HG03108 (cell line): ENCODE measurements at regions not wholly inside any gene's neighbourhood (a gene's known extent, or its start where the extent isn't known, plus 50 kb on each side); places are given as distances from the start of the nearest gene placed in this dataset.

Experiments used
- ATAC-seq: cut with Tn5 transposase; IDR thresholded peaks from one replicate; pipeline ENCODE4 v1.9.1; 2021; ENCODE audit warnings: moderate library complexity; ENCODE audit not compliant: unreplicated experiment

DNA sequence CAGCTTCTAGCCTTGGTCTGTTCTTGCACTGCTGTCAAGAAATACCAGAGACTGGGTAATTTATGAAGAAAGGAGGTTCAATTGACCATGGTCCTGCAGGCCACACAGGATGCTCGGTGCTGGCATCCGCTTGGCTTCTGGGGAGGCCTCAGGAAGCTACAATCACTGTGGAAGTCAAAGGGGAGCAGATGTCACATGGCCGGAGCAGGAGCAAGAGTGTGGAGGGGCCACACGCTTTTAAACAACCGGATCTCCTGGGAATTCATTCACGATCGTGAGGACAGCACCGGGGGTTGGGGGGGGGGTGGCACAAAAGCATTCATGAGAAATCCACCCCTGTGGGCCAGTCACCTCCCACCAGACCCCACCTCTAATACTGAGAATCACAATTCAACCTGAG lies 850.4 kb upstream of the SALL3 start:
- no peak for ATAC-seq

DNA sequence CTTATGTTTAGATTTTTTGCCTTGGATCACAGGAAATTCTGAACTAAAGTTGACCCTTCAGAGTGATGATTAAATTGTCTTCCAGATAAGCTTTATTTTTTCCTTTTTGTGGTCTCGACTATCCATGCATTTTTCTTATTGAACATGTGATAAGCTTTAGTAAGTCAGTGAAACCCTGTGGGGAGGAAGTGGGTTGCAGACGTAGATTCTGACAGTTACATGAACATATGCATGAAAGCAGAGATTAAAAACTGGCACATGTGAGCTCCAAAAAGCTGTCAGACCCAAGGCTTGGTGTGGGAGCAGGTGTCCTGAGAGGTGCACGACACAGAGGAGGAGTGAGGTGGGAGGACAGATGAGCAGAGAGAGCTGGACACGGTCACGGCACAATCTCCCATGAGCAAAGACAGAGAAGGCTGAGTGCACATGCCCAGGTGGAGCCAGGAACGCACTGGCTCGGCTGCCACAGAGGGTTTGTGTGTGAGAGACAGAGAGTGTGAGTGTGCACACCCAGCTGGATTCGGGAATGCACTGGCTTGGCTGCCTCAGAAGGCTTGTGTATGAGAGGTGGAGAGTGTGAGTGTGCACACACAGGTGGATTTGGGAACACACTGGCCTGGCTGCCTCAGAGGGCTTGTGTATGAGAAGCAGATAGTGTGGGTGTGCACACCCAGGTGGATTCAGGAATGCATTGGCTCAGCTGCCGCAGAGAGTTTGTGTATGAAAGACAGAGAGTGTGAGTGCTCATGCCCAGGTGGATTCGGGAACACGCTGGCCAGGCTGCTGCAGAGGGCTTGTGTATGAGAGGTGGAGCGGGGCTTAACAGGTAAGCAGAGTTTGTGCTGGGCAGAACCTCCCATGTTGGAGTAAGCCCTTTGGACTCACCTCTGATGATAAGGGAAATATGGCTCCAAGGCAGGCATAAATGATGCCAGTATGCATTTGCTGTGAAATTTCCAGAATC lies 849.1 kb upstream of the SALL3 start:
- ATAC-seq = no peak

DNA sequence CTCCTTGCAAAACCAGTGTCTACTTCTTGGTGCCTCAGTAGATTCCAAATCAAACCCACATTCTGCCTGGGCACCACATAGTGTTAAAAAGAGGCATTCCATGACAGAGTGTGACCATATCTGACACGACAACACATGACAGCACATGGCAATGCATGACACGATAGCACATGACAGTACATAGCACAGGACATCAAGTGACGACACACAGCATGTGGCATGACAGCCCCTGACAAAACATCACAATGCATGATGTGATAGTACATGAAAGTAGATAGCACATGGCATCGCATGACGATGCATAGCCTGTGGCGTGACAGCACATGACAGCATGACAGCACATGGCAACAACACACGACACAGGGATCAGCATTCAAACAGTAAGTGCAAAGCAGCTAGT lies 845.9 kb upstream of the SALL3 start:
- ATAC-seq = no peak

DNA sequence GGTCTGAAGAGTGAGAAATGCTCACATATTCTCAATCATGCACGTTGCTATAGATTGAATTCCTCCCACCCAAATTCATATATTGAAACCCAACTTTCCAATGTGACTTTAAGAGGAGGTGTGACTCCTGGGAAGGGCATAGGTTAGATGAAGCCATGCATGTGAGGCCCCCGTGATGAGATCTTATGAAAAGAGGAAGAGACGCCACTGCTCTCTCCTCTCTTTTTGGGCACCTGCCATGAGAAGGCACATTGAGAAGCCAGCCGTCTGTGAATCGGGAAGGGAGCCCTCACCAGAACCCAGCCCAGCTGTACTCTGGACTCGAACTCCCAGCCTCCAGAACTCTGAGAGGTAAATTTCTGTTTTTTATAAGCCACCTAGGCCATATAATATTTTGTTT lies 842.6 kb upstream of the SALL3 start:
- ATAC-seq = no peak

DNA sequence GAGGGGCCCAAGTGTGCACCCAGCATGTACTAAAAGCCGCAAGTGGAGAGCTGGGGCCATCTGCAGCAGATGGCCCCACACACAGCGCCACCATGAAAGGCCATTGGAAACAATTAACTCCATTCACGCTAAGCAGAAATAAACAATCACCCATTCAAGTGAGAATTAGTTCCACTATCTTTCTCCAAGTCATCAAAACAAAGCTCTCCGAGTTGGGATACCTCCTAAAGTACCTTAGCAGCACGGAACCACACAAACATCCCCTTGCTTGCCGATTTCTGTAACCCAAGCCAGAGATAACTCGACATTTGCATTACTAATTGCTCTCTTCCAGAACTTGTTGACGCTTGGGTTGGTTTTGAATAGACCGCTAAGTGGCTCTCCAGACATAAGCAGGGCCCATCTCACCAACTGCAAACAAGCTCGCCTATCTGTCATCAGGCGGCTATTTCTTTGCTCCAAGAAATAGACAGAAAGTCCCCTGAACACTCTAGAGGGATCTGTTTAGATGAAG lies 840.6 kb upstream of the SALL3 start:
- no peak for ATAC-seq

DNA sequence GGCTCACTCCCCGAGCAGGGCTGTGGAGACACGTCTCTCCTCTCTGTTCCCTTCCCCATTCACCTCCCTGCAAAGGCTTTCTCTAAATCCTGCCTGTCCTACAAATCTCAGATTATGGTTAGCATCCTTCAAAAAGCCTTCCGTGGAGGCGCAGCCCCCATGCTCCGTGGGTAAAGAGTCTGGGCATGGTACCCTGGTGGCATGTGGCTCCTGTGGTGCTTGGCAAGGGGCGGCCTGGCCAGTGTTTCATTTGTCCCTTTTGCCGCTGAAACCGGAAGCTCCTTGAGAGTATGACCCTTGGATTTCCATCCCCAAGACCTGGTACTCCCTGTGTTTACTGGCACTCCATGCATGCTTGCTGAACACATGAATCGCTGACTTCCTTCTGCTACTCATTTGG lies 839.3 kb upstream of the SALL3 start:
- ATAC-seq = no peak

DNA sequence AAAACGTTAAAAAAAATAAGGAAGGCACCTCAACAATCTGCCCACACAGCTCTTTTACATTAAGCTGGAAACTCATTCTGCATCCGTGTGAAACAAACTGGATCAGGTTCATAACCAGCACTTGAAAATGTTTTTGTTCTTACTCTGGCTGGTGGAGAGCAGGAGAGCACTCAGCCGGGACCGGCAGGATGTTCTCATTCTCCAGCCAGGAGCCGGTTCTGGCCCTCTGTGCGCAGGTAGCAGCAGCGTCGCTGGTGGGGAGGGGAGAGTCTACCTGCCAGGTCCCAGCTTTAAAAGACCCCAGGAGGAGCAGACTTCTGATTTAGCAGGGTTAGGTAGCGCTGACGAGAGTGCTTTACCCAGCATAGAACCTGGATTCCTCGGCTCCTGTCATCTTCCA lies 834.9 kb upstream of the SALL3 start:
- no peak for ATAC-seq

DNA sequence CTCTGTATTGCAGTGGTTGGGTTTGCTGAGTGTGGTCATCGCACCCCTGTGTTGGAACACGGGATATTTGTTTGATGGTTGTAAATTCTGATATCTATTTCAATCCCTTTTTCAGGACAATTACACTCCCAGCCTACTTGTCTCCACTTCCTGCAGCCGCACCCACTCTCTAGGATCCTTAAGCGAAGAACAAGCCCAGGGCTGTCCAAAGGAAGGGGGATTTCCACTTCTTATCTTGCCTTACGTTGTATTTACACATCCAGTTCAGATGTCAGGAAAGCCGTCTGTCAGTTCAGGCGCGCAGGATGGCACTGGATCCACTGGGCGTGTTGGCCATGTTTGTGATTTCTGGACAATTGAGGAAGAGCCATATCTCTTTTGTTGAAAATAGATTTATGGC lies 834.5 kb upstream of the SALL3 start:
- ATAC-seq = no peak

DNA sequence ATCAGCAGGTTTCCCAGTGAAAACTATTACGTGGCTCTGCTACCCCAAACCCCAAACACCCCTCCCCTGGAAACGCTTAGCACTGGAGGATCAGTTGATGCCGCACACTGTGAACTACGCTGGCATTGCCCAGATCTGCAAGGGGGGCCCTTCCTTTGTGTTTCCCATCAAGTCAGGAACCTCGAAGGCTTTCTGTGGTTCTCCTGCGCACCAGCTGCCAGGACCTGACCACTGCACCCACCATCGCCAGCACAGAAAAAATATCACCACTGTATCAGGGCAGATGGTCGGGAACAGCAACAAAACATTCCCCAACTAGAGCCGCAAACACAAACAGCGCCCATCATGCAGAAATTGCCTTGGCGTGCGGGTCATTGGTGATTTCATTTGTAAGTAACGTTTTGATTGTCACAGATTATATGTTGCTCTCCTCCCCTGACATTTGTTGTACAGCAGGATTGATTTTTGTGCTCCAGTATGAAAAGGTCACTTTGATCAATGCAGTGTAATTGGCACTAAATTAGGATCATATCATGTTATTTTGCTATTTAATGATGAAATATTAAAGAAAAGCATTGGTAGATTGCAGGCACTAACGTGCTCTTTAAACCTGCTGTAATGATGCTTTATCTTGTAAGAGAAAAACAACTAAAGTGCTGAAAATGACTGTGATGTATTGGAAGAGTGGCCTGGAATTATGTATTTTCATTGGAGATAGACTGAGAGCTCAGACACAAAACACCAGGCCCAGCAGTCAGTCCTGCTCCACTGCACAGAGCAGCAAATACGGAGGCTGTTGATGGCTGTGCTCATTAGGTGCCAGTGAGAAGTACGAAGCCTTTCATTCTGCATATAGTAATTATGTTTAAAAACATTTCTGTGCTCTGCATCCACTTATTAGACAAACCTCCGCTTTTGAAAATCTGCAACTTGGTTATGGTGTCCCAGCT lies 833.2 kb upstream of the SALL3 start:
- ATAC-seq = no peak

DNA sequence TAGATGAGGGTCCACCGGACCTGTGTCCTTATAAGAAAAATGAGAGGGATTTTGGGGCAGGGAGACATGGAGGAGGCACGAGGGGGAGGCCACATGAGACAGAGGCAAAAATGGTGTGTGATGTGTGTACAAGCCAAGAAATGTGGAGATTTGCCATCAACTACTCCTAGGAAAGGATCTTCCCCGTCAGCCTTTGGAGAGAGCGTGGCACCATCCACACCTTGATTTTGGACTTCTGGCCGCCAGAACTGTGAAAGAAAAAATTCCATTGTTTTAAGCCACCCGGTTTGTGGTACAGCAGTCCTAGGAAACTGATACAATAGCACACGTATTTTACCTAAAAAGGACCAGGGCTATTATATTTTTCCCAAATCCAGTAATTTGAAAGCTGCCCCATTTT lies 829.0 kb upstream of the SALL3 start:
- no peak for ATAC-seq

DNA sequence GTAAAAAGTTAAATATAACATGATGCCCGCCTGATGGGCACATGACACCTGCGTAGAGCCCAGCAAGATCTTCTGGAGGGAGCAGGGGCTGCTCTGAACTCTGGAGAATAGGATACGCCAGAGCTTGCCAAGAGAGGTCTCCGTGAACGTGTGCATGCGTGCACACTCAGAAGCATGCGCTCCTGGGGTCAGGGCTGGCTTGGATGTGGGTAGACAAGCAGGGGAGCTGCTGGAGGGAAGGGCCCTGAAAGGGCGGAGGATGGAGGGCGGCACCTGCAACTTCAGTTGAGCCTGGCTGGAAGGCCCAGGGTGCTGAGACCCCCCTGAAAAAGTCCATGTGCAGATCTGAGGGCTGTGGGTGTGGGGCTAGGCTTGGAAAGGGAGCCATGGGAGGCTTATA lies 828.4 kb upstream of the SALL3 start:
- no peak for ATAC-seq

DNA sequence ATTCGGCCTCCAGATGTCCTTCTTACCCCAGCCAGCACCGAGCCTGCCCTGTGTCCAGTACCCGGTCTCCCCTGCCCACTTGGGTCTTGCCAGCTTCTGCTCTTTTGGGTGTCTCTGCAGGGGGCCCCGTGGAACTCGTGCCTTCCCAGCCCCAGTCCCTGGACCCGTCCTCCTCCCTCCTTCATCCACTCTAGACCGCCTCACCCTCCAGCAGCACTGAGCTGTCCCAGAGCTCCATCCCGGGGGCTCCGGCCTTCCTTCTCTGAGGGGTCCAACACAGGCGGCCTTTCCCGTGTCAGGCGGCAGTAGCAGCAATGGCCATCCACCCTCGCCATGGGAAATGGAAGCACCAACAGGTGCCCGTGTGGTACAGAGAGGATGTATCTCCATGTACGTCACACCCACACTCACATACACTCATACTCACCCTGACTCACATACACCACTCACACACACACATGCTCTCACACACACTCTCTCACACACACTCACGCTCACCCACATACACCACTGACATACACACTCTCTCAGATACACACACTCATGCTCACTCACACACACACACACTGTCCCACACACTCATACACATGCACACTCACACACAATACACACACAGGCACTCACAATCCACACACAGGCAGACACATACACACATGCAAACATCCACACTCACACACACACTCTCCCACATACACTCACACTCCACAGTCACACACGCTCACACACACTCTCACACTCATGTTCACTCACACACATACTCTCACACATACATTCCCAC lies 827.5 kb upstream of the SALL3 start:
- ATAC-seq = no peak

DNA sequence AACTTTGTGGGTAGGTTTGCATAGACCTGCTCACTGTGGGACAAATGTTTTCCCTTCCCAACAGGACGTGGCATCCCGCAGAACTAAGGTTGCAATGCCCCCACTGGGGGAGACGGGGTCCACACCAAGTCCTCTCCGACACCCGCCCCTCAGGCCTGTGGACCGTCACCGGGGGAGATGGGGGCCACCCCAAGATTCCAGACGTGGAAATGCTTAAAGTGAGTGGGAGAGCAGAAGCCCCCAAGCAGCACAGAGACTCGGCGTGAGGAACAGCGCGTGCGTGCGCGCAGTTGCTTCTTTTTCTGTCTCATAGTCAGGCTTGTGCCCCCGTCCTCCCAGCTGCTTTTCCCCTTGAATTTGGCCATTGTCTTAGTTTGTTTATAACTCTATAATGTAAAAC lies 826.3 kb upstream of the SALL3 start:
- ATAC-seq = no peak

DNA sequence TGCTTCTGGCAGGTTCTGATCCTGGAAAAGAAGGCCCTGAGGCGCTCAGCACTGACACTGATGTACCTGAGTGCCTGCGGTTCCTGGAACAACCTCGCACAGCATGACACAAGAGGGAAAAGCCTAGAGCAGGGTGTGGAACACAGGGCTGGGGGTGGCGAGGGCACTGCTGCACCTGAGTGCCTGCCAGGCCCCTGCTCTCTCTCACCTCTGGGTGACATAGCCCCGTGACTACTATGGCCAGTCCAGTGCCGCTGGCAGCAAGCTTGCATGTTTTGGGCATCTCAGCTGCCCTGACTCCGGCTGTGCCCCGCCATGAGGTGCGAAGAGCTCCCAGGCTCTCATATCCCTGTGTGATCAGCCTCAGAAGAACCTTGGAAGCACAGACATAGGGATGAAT lies 825.2 kb upstream of the SALL3 start:
- no peak for ATAC-seq

DNA sequence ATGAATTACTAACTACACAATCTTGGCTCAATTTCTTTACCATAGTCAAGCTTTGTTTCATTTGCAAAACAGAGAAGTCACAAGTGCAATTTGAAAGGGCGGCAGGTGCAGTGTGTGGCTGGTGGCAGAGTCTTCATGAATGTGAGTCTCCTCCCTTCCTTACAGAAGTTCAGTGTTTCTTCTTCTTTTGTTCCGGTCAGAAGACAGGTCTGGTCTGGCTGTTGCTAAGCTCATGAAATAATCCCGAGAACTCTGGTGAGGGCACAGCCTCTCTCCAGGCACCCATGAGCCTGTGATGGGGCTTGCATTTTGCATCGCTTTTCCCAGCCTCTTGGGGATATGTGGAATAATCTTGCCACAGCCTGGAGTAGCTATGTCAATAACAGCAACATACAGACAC lies 824.8 kb upstream of the SALL3 start:
- ATAC-seq = no peak

DNA sequence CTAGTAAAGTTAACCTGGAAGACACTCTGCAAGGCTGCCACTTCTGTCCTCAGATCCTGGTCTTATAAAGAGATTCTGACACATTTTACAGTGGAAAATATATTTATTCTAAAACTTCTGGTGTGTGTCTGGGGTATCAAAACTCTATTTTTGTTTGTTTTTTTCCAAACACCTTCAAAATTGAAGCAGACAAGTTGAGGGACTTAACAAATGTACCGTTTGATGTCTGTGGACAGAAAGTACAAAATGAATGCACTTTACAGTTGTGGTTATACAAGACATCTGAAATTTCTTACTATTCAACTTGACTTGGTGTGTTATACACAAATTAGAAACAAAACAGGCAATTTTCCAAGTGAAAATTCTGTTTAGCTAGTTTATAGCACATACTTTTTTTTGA lies 823.2 kb upstream of the SALL3 start:
- ATAC-seq = no peak

DNA sequence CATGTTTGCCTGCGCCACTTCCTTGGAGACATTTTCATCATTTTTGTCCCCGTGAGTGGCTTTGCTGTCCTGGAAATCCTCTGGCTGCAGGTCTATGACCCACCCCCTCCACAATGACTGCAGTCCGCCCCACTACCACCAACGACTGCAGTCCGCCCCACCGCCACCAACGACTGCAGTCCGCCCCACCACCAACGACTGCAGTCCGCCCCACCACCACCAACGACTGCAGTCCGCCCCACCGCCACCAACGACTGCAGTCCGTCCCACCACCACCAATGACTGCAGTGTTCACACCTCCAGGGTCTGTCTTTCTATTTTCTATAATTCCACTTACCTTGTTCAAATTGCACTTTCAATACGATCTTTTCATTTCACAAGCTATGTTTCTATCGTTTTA lies 820.7 kb upstream of the SALL3 start:
- ATAC-seq = no peak

DNA sequence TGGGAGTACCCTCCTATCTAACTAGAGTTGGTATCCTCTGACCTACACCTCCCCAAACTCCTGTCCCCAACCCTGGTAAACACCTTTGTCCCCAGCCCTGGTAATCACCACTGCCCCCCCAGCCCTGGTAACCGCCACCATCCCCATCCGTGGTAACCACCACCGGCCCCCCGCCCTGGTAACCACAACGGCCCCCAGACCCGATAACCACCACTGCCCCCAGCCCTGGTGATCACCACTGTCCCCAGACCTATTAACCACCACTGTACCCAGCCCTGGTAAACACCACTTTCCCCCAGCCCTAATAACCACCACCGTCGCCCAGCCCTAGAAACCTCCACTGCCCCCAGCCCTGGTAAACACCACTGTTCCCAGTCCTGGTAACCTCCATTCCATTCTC lies 820.2 kb upstream of the SALL3 start:
- ATAC-seq = no peak

DNA sequence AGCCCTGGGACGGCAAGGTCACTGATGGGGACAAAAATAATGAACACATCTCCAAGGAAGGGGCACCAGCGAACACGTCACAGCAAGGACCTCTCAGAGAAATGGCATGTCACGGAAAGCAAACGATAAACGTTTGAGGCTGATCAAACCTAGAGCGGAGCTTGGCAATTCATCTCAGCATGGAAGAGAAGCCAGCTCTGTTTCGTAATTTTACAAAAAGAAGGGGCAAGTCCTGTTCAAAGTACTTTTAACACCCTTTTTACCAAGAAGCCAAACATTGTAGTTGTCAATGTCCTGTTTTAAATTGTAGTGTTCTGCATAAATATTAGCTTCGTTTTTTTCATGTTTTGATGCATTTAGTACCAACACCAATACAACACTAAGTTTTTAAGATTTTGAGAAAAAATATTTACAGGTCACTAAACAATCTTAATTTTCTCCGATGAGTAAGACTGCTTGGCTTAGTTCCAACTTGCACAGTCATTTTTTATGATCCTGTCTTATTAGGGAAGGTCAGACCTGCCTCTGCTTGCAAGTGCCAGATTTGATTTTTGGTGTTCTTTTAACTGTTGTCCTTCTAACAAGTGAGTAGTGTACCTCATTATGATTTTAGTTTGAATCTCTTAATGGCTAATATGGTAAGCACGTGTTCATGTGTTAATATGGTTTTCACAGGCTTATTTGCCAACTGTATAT lies 818.5 kb upstream of the SALL3 start:
- ATAC-seq = no peak

DNA sequence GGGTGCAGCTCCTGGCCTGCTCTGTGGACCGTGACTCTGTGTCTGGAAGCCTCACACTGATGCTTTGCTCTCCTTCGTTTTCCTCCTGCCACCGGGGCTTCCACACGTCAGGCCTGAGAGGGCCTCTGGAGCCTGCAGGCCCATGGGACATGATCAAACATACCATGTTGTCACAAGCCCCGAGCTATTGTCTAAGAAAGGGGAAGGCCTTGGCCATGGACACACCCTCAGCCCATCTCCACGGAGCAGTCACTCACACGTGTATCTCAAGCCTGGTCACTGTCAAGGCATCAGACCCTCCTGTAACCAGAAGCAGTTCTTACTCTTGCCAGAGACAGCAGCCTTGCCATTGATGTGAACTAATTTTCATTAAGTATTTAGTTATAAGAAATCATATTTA lies 814.1 kb upstream of the SALL3 start:
- ATAC-seq = no peak
